IPS DF 6.9 (cell line): ENCODE measurements at regions not wholly inside any gene's neighbourhood (a gene's known extent, or its start where the extent isn't known, plus 50 kb on each side); places are given as distances from the start of the nearest gene placed in this dataset.

Experiments used
- DNase-seq: peaks from one replicate; pipeline ENCODE4 v3.0.0-alpha.2; 2013; ENCODE audit warnings: low read depth, low spot score
- H3K27ac ChIP-seq: one replicate; pipeline ENCODE4 v1.5.1; 2013; ENCODE audit warnings: low read length, control low read depth
- H3K27me3 ChIP-seq: 2 replicates; pipeline ENCODE4 v1.6.1; 2013; ENCODE audit warnings: mild to moderate bottlenecking, low read length; ENCODE audit not compliant: control insufficient read depth, insufficient read depth
- H3K36me3 ChIP-seq: 2 replicates; pipeline ENCODE4 v1.6.1; 2013; ENCODE audit warnings: low read length; ENCODE audit not compliant: control insufficient read depth, insufficient read depth
- H3K4me1 ChIP-seq: 2 replicates; pipeline ENCODE4 v1.6.1; 2013; ENCODE audit warnings: low read length; ENCODE audit not compliant: control insufficient read depth, insufficient read depth
- H3K4me3 ChIP-seq: 2 replicates; pipeline ENCODE4 v1.5.1; 2013; ENCODE audit warnings: mild to moderate bottlenecking, low read length
- H3K9me3 ChIP-seq: 2 replicates; pipeline ENCODE4 v1.6.1; 2013; ENCODE audit warnings: low read length, inconsistent platforms; ENCODE audit not compliant: control insufficient read depth, insufficient read depth
- WGBS: extraction: QIAGEN DNeasy Blood & Tissue Kit; methylation state at CpG from one replicate; pipeline ENCODE4 v1.1.7; 2013; ENCODE audit warnings: mixed read lengths, missing lambda C conversion rate; ENCODE audit not compliant: insufficient read length, insufficient coverage; 5-methylcytosine and 5-hydroxymethylcytosine counted together

- DNase-seq, result peak; percentile 16
- no CpG with 5 or more reads among the region's 1 CpG for WGBS
These were observed 1074.3 kb upstream of the PCDH9 start for GRCh38 chr13:68304286-68304893.

GRCh38 chr13:68293631-68294030 is 1063.5 kb upstream of the PCDH9 start:
- Histone ChIP-seq H3K4me1 (no peaks in the 10 kb centered on the region), H3K4me3 (no peak overlapping the region), H3K9me3 (no peaks in the 10 kb centered on the region), H3K27ac (no peak overlapping the region), H3K27me3 (no peaks in the 10 kb centered on the region), H3K36me3 (no peaks in the 10 kb centered on the region)
- DNase-seq, result no peak

More at GRCh38 chr13:68304286-68304893, 1074.3 kb upstream of the PCDH9 start:
- Histone ChIP-seq H3K27me3 (no peaks in the 10 kb centered on the region), H3K27ac (no peak overlapping the region), H3K36me3 (no peaks in the 10 kb centered on the region), H3K4me3 (no peak overlapping the region), H3K4me1 (no peaks in the 10 kb centered on the region), H3K9me3 (no peaks in the 10 kb centered on the region)

- no CpG with 5 or more reads among the region's 2 CpGs for WGBS
- no peak for DNase-seq
- H3K27me3 ChIP-seq, result no peaks in the 10 kb centered on the region
- no peak overlapping the region for H3K4me3 ChIP-seq
- no peaks in the 10 kb centered on the region for H3K9me3 ChIP-seq
- no peaks in the 10 kb centered on the region for H3K36me3 ChIP-seq
- H3K27ac ChIP-seq, result no peak overlapping the region
- no peaks in the 10 kb centered on the region for H3K4me1 ChIP-seq
These were observed 1062.5 kb upstream of the PCDH9 start for GRCh38 chr13:68292601-68293000.

GRCh38 chr13:68291595-68291994 is 1061.5 kb upstream of the PCDH9 start:
- no peak overlapping the region for H3K4me3 ChIP-seq
- H3K36me3 ChIP-seq, result no peaks in the 10 kb centered on the region
- H3K4me1 ChIP-seq, result no peaks in the 10 kb centered on the region
- DNase-seq, result no peak
- no peak overlapping the region for H3K27ac ChIP-seq
- H3K27me3 ChIP-seq, result no peaks in the 10 kb centered on the region
- no CpG with 5 or more reads among the region's 4 CpGs for WGBS
- H3K9me3 ChIP-seq, result no peaks in the 10 kb centered on the region

- H3K9me3 ChIP-seq, result no peaks in the 10 kb centered on the region; the same call in 1 of the 2 replicates
- H3K27me3 ChIP-seq, result no peaks in the 10 kb centered on the region
- DNase-seq, result no peak
- H3K4me3 ChIP-seq, result no peak overlapping the region
- no peak overlapping the region for H3K27ac ChIP-seq
- H3K36me3 ChIP-seq, result no peaks in the 10 kb centered on the region
- no CpG with 5 or more reads among the region's 1 CpG for WGBS
- no peaks in the 10 kb centered on the region for H3K4me1 ChIP-seq
These were observed 1045.6 kb upstream of the PCDH9 start for GRCh38 chr13:68275758-68276157.

GRCh38 chr13:68272652-68273051 is 1042.5 kb upstream of the PCDH9 start:
- H3K4me3 ChIP-seq, result no peak overlapping the region
- no peaks in the 10 kb centered on the region for H3K36me3 ChIP-seq
- H3K27ac ChIP-seq, result no peak overlapping the region
- no peaks in the 10 kb centered on the region for H3K4me1 ChIP-seq
- DNase-seq, result no peak
- H3K9me3 ChIP-seq, result no peaks in the 10 kb centered on the region; the same call in 1 of the 2 replicates
- H3K27me3 ChIP-seq, result no peaks in the 10 kb centered on the region
- no CpG with 5 or more reads among the region's 14 CpGs for WGBS

- H3K36me3 ChIP-seq, result no peaks in the 10 kb centered on the region
- H3K27ac ChIP-seq, result no peak overlapping the region
- no peaks in the 10 kb centered on the region for H3K4me1 ChIP-seq
- no CpG with 5 or more reads among the region's 2 CpGs for WGBS
- no peaks in the 10 kb centered on the region for H3K27me3 ChIP-seq
- no peak overlapping the region for H3K4me3 ChIP-seq
- H3K9me3 ChIP-seq, result no peaks in the 10 kb centered on the region
- no peak for DNase-seq
These were observed 1034.6 kb upstream of the PCDH9 start for GRCh38 chr13:68264692-68265091.

DNA sequence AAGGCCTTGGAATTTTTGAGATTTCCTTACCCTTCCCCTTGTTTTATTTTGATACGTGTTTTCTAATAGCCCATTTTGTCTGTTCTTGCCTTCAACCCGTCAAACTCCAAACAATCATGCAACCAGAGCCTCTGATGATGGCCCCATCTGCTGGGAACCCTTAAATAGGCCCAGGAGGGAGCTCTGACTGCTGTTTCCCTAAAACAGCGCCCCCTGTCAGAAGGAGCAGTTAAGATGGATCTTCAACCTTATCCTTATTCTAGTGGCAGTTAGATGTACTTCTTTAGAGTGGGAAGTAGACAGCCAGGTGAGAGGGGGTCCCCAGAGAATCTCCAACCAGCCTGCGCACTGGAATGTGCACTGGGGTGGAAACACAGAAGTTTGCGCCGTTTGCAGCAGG is 1031.0 kb upstream of the PCDH9 start:
- WGBS, result no CpG with 5 or more reads among the region's 6 CpGs
- Histone ChIP-seq H3K27ac (no peak overlapping the region), H3K4me3 (no peak overlapping the region), H3K27me3 (no peaks in the 10 kb centered on the region), H3K4me1 (no peaks in the 10 kb centered on the region), H3K36me3 (no peaks in the 10 kb centered on the region), H3K9me3 (no peaks in the 10 kb centered on the region)
- peak; percentile 22 for DNase-seq

DNA sequence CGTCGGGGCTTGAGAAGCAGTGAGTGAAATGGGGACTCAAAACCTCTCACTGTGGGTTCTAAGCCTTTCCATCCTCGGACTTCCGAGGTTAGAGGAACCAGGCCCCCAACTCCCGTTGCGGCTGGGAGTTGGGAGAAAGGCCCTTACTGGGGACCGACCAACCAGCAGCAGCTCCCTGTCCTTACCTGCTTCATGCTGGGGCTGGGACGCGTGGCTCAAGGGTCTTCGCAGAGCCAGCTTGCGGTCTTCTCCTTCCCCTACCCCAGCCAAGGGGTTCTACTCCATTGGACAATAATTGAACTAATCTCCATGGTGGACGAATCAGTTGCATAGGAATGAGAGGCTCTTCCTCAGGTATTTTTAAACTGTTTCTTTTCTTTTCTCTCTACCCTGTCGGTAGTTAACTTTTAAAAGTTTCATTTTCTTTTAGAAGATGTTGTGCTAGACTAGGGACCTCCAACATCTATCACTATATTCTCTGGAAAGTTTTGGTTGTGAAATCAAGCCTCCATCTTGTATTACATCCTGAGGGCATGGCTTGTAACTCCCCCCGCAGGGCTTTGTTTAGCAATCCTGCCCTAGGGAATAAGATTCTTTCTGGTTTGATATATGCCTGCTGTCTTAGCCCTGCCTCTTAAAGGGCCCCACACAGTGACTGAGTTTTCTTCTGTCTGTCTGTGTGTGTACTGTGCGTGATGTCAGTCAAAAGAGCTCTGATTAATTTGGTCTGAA is 1027.1 kb upstream of the PCDH9 start:
- Histone ChIP-seq H3K9me3 (no peaks in the 10 kb centered on the region), H3K4me3 (no peak overlapping the region), H3K4me1 (no peaks in the 10 kb centered on the region), H3K27me3 (no peaks in the 10 kb centered on the region), H3K36me3 (no peaks in the 10 kb centered on the region), H3K27ac (no peak overlapping the region)
- WGBS, result no CpG with 5 or more reads among the region's 15 CpGs
- DNase-seq, result no peak

DNA sequence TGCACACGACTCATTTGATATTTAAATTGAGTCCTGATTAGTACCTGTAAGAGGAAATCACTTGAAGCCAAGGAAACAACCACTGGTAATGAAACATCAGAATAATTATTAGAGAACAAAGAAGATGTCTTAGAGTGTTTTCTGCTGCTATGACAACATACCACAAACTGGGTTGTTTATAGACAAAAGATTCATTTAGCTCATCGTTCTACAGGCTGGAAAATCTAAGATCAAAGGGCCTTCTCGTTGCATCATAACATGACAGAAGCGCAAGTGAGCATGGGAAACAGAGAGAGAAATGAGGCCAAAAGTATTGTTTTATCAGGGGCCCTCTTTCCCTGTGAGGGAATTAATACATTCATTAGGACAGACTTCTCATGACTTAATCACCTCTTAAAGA is 1024.0 kb upstream of the PCDH9 start:
- no peak overlapping the region for H3K4me3 ChIP-seq
- H3K36me3 ChIP-seq, result no peaks in the 10 kb centered on the region
- H3K27ac ChIP-seq, result no peak overlapping the region
- DNase-seq, result no peak
- no peaks in the 10 kb centered on the region for H3K4me1 ChIP-seq
- H3K9me3 ChIP-seq, result no peaks in the 10 kb centered on the region
- H3K27me3 ChIP-seq, result no peaks in the 10 kb centered on the region
- WGBS, result no CpG with 5 or more reads among the region's 4 CpGs

DNA sequence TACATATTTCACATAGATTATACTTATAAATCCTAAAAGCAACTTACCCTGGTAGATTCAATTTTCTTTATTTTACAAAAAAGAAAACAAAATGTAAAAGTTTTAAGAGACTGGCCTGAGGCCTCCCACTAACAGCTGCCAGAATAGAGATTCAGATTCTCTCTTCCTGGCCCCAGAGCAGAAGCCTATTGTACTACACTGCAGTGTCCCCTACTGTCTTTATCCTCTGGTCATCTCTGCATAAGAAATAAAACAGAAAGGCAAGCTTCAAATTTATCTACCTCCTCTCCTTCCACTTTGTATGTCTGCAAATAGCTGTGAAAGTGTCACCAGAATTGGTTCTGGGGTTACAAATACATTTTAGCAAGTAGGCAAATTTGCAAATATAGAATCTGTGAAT is 1004.1 kb upstream of the PCDH9 start:
- Histone ChIP-seq H3K4me1 (peaks cover 2% of the 10 kb centered on the region; the same call in 1 of the 2 replicates), H3K4me3 (no peak overlapping the region), H3K27me3 (no peaks in the 10 kb centered on the region), H3K9me3 (no peaks in the 10 kb centered on the region), H3K36me3 (no peaks in the 10 kb centered on the region), H3K27ac (no peak overlapping the region)
- DNase-seq, result no peak
